OCI-LY1 (cell line): ENCODE measurements at regions not wholly inside any gene's neighbourhood (a gene's known extent, or its start where the extent isn't known, plus 50 kb on each side); places are given as distances from the start of the nearest gene placed in this dataset.

Experiments
- EZH2 ChIP-seq: fragments of 200-600 bp; sonication (generic), shearing (Covaris generic); IDR thresholded peaks from 2 replicates; pipeline ENCODE4 v1.8.0; 2017; ENCODE audit warnings: borderline replicate concordance, mixed run types, mild to moderate bottlenecking, antibody characterized with exemption, low read length, moderate library complexity, mixed read lengths
- TF ChIP-seq, protein P1 (sequence below): fragments of 200-600 bp; sonication (generic), shearing (Covaris generic); IDR thresholded peaks from 2 replicates; pipeline ENCODE4 v1.5.1; 2017; ENCODE audit warnings: mild to moderate bottlenecking, antibody characterized with exemption, low read length, moderate library complexity, mixed read lengths

- TF ChIP-seq, protein P1, sequence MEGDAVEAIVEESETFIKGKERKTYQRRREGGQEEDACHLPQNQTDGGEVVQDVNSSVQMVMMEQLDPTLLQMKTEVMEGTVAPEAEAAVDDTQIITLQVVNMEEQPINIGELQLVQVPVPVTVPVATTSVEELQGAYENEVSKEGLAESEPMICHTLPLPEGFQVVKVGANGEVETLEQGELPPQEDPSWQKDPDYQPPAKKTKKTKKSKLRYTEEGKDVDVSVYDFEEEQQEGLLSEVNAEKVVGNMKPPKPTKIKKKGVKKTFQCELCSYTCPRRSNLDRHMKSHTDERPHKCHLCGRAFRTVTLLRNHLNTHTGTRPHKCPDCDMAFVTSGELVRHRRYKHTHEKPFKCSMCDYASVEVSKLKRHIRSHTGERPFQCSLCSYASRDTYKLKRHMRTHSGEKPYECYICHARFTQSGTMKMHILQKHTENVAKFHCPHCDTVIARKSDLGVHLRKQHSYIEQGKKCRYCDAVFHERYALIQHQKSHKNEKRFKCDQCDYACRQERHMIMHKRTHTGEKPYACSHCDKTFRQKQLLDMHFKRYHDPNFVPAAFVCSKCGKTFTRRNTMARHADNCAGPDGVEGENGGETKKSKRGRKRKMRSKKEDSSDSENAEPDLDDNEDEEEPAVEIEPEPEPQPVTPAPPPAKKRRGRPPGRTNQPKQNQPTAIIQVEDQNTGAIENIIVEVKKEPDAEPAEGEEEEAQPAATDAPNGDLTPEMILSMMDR, result no peak
- no peak for TF ChIP-seq EZH2
Measured at GRCh38 chr16:59342669-59343068, 608.6 kb upstream of the GOT2 start.
